Cardiac fibroblast (primary cell): ENCODE measurements at regions not wholly inside any gene's neighbourhood (a gene's known extent, or its start where the extent isn't known, plus 50 kb on each side); places are given as distances from the start of the nearest gene placed in this dataset.
"Not testable (repeated sequence)": the region's sequence is repeated elsewhere in the genome, so short reads cannot be mapped to it uniquely, and the experiment has no call there.

Source experiments
- DNase-seq, 2 donors: peaks; one replicate each; pipeline versions ENCODE4 v3.0.0 to v3.0.0-alpha.2; 2010; ENCODE audit warnings: low read depth in 2 of 2
- H3K4me3 ChIP-seq, 2 donors: replicated peaks in 1 of 2; 1 replicate in 1 of 2; 2 replicates in 1 of 2; pipeline ENCODE4 v1.5.1; 2011; ENCODE audit warnings: low read depth in 2 of 2, low read length in 2 of 2, mild to moderate bottlenecking in 2 of 2, moderate library complexity in 1 of 2
- CTCF ChIP-seq: IDR thresholded peaks from one replicate; pipeline ENCODE4 v1.5.1; 2011; ENCODE audit warnings: low read depth, mild to moderate bottlenecking, low read length, inconsistent platforms

- DNase-seq = no peak
- no peak for TF ChIP-seq CTCF
- H3K4me3 ChIP-seq = no peak overlapping the region
These were observed 258.8 kb downstream of the TPBG start for GRCh38 chr6:82622461-82622860.

- no peak for TF ChIP-seq CTCF
- no peak for DNase-seq
These were observed 260.6 kb downstream of the TPBG start for GRCh38 chr6:82624251-82624650.

GRCh38 chr6:82626946-82627345 lies 263.3 kb downstream of the TPBG start:
- DNase-seq, H3K4me3 ChIP-seq: not testable (repeated sequence)

More at GRCh38 chr6:82624251-82624650, 260.6 kb downstream of the TPBG start:
- no peak overlapping the region for H3K4me3 ChIP-seq

- TF ChIP-seq CTCF = no peak
- DNase-seq = no peak
- H3K4me3 ChIP-seq = no peak overlapping the region
These were observed 266.3 kb downstream of the TPBG start for GRCh38 chr6:82629921-82630320.

GRCh38 chr6:82641677-82642076 lies 278.1 kb downstream of the TPBG start:
- no peak for TF ChIP-seq CTCF
- no peak for DNase-seq
- H3K4me3 ChIP-seq = no peak overlapping the region

GRCh38 chr6:82645536-82646230 lies 282.1 kb downstream of the TPBG start:
- DNase-seq = no peak
- no peak for TF ChIP-seq CTCF
- no peak overlapping the region for H3K4me3 ChIP-seq

GRCh38 chr6:82646231-82646615 lies 282.6 kb downstream of the TPBG start:
- TF ChIP-seq CTCF = no peak
- DNase-seq = no peak
- H3K4me3 ChIP-seq = no peak overlapping the region
